GM21447 (cell line): ENCODE measurements at regions not wholly inside any gene's neighbourhood (a gene's known extent, or its start where the extent isn't known, plus 50 kb on each side); places are given as distances from the start of the nearest gene placed in this dataset.

Experiments used
- ATAC-seq: cut with Tn5 transposase; IDR thresholded peaks from one replicate; pipeline ENCODE4 v1.9.1; 2021; ENCODE audit not compliant: unreplicated experiment

DNA sequence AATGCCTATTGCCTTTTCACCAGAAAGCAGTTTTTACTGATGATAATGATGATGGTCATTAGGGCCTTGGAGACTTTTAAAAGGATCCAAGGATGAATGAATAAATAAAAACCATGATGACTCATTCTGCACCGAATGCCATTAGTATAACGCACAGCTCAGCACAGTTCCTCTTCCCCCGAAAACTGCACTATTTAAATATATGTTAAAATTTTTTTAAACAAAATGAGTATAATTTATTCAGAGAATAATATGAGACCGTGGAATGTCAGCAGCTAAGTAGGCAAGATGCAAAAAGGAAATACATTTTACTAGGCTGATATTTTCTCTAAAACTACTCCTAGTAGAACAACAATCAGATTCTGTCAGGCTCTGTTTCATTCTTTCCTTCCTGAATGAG is 83.4 kb upstream of the NANOGP8 start:
- no peak for ATAC-seq

DNA sequence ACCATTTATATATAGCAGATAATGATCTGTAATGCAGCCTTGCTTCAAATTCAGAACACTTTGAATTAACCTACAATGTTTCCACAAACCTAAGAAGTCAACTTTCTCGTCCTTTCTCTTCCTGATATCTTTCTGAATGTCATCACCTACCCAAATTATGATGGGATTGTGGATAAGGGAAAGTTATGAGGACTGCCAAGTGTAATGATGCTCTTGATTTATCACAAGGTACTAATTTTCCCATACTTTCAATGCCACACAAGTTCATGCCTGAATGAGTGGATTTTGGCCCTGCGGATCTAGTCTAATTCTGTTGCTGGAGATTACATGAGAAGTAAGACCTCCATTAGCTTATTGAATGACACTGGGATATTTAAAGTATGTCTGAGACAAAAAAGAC is 82.6 kb upstream of the NANOGP8 start:
- no peak for ATAC-seq

DNA sequence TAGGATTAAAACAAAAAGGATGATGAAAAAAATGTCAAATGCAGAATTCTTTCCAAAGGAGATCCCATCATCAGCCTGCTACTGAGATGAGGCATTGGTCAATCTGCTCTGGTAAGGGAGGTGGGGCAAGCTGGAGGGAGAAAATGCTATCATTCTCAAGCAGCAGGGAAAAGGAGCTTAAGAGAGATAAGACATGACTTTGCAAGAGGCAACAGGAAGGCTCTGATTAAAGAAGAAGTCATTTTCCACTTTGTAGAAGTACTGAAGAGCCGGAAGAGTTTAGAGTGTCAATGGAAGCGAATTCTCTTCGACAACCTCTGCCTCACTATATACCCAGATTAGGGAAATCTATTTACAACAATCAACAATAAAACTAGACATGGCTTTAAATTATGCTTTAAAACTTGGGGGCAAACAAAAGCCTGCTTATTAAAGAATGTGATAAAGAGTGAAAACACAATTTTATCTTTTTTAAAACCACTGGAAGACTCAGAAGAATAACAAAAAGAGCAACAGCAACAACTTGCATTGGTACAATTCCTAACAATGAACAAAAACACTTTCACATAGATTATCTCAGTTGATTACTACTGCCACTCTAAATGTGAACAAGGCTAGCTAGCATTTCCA is 81.8 kb upstream of the NANOGP8 start:
- no peak for ATAC-seq

DNA sequence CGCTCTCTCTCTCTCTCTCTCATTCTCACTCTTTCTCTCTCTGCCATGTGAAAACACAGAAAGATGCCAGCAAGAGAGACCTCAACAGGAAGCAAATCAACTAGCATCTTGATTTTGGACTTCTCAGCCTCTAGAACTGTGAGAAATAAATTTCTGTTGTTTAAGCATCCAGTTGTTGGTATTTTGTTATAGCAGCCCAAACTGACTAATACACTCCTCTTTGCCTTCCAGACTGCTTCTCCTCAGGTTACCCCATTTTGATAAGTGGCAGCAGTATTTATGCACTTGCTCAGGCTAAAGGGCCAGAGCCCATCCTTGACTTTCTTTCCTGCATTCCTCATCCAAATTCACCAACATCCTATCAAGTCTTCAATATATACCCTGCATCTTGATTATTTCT is 76.6 kb upstream of the NANOGP8 start:
- no peak for ATAC-seq

DNA sequence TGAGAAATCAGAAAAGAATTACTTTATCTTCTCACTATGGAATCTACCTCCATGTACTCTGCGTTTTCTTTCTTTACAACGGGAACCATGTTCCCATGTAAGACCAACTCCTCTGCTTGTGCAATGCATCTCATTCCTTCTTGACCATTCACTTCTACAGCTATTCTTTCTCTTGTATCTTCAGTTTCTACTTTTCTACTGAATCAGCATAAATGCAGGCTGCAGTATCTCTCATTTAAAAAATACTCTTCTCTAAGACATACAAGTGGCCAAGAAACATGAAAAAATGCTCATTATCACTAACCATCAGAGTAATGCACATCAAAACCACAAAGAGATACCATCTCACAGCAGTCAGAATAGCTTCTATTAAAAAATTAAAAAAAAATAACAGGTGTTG is 74.1 kb upstream of the NANOGP8 start:
- ATAC-seq, result no peak

DNA sequence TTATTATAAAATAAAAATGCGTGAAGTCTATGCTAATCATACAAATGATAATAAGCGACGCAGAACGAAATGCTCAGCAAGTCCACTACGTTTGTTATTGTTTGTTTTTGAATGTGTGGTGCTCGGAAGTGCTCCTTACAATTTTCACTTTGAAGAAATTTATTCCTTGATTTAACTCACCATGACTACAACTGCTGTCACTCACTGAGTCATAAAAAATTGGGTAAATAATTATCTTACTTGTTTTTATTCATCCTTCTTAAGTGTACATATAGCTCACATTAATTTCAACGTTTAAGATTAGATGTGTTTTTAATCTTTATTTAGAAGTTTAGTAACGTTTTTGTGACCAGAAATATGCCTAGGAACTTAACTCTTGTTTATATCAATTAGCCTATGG is 66.7 kb upstream of the NANOGP8 start:
- ATAC-seq, result no peak

DNA sequence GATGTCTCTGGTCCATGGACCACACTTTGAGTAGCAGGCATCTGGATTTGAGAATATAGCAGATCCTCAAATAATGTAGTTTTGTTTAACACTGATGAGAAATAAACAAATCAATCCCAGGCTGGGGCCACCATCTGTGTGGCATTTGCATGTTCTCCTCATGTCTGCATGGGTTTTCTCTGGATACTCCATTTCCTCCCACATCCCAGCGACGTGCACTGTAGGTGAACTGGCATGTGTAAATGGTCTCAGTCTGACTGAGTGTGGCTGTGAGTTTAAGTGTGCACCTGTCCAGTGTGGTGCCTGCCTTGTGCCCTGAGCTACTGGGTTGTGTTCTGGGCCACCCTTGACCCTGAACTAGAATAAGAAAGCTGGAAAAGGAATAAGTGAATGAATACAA is 66.3 kb upstream of the NANOGP8 start:
- ATAC-seq, result no peak

DNA sequence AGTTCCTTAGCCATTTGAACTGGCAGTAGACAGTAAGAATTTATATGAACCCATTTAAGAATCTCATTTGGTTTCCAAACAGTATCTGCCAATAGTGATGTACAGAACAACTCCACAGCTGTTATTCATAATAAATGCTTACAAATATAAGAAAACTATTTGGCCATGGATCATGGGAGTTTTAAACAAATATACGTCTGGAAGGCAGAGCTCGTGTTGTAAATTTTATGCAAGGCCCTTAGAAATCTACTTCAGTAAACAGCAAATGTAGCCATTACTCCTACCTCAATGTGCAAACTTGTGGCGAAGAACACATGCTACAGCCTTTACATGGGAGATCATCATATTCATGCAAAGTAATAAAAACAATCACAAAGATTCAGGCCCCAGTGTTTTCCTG is 65.3 kb upstream of the NANOGP8 start:
- no peak for ATAC-seq

DNA sequence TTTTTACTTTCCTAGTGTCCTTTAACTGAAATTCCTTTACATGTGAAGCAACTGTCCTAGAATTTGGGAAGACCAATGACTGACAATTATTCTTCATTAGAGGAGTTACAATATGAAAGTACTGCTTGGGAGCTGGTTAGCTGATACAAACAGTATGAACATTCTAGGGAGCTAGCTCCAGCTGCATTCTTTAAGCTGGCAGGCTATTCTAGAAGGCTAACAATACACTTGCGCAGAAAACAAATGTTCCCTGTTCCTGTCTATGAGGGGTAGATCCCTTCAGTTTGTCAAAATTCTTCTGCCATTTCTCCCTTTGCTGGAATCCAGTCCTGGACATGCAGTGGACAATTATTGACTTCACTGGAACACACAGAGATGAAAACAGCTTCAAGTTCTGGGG is 60.2 kb upstream of the NANOGP8 start:
- no peak for ATAC-seq

DNA sequence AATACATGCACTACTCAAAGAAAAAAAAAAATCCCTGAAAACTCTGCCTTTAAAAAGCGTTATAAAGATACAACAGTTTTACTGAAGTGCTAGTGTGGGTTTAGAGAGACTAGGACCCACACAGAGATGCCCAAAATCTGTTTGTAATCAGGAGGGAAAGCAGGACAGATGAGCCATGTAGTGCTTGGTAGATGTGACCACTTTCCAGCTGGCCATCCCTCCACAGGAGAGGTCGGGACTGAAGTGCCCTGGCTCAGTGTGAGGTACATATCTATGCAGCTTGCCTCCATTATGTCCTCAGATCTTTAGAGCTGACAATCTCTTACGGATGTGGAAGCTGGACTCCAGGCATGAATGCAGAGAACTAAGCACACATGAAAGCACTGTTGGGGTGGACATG is 57.5 kb upstream of the NANOGP8 start:
- ATAC-seq, result no peak

DNA sequence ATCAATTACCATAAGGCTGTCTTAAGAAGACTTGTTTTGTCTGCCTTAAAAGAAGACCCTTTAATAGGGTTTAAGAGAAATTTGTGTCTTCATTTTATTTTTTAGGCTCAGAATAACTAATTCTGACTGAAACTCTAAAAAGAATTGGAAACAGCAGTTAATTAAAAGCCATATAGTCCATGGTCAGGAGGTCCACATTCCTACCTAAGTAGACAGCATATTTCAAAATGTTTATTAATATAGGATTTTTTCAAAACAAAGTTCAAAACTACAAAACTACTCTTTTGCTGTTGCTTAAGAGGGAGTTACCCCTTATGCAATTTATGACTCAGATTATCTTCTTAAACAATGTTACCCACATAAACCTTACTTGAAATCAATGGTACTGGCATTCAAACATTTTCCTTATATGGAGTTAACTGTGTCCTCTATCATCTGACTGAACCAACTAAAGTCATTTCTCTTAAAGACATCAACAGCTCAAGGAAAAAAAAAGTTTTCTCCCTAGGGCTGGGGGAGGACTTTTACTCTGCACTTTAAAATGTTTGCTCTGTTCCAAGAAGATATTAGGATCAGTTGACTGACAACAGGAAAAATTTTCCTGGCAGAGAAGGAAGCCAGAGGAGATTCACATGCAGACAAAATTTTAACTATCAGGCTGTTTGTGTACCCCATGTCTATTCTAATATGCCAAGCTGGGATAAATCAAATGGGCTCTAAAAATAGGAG is 56.8 kb upstream of the NANOGP8 start:
- ATAC-seq, result no peak

DNA sequence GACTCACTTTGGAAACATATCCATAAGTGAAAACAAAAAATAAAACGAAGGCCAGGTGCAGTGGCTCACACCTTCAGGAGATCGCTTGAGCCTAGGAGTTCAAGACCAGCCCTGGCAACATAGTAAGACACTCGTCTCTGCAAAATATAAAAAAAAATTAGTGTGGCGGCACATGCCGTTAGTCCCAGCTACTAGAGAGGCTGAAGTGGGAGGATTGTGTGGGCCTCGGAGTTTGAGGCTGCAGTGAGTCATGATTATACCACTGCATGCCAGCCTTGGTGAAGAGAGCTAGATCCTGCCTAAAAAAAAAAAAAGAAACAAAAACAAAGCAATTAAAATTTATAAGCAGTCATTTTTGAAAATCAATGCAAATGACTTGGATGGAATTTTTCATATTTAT is 54.7 kb upstream of the NANOGP8 start:
- no peak for ATAC-seq

DNA sequence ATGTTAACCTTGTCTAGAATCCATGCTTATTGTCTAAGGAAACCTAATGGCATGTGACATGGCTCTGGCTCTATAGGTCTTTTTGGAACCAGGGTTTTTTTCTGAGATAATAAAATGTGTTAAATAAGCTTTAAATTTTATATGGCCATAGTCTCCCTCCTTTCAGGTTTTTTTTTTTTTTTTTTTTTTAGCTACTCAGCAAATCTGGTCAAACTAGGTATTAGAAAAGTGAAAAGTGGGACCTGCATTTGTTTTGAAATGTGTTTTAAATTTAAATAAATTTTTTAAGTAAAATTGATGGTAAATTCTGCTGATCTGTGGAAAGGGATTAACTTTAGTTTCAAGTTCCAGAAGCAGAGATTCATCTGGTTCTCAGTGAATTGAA is 52.1 kb upstream of the NANOGP8 start:
- ATAC-seq, result no peak

DNA sequence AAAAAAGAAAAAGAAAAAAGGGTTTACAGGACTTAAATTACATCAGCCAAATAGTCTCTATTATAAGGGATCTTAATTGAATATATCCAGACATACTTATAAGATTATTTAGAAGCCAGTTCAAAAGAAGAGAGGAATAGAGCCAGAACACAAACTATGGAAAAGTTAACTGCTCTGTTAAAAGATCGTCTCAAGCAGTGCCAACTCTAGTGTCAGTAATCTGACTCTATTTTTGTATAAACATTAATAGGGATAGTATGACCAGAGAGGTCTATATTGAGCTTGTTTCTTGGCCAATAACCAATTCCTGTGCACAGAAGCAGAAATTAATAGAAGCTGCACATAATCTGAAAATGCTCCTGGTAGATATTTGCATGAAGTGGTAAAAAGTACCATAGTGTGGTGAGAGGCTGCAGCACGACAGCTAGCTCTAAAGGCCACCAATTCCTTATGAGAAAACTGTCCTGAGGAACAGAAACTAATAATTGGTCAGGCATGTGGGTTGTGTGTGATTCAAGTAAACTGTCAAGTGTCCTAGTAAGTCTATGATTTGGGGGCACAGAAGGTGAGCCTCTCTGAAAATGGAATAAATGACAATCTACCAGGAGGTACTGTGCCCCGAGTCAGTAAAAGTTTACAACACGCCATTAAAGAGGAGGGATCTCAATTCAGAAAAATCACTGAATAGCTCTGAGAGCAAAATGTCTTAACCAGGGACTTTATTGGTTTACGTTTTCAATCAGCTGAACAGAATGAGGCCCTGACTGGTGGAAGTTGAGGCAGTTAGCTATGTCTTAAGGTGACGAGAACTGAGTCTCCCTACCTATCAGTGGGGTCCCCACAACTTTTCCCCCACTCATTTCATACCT is 51.5 kb upstream of the NANOGP8 start:
- peak; percentile 98 for ATAC-seq
